Activated CD8-positive, alpha-beta T cell treated with anti-CD3 and anti-CD28 coated beads, Interleukin-2, amount 10 ng/mL, durations not matched to agents 7 days and 5 days (primary cell): ENCODE measurements at regions not wholly inside any gene's neighbourhood (a gene's known extent, or its start where the extent isn't known, plus 50 kb on each side); places are given as distances from the start of the nearest gene placed in this dataset.

Experiments used
- ATAC-seq: fragments of 150-1000 bp; cut with Tn5 transposase; one replicate; pipeline ENCODE4 v1.10.0; 2021; ENCODE audit warnings: moderate library complexity
- CTCF ChIA-PET: fragments of 350-600 bp; sonication (Branson Sonifier 250); formaldehyde crosslinking; loops from one replicate; lab custom pipeline; 2021; ENCODE audit warnings: antibody characterized with exemption; lab: Charles Lee
- POLR2A ChIA-PET: fragments of 350-600 bp; sonication (Branson Sonifier 250); formaldehyde crosslinking; loops from one replicate; lab custom pipeline; 2021; ENCODE audit warnings: antibody characterized with exemption; lab: Charles Lee
- DNase-seq: peaks from one replicate; pipeline ENCODE4 v3.0.0-alpha.2; 2020
- H3K27ac Mint-ChIP-seq: one replicate; pipeline ENCODE4 v1.8.0; 2021; ENCODE audit warnings: mild to moderate bottlenecking, mixed read lengths
- H3K27me3 Mint-ChIP-seq: one replicate; pipeline ENCODE4 v1.8.0; 2021; ENCODE audit warnings: low read depth, mixed read lengths
- H3K36me3 Mint-ChIP-seq: one replicate; pipeline ENCODE4 v1.8.0; 2021; ENCODE audit warnings: low read depth, mixed read lengths
- H3K4me1 Mint-ChIP-seq: one replicate; pipeline ENCODE4 v1.8.0; 2021; ENCODE audit warnings: low read depth, mixed read lengths
- H3K4me3 Mint-ChIP-seq: one replicate; pipeline ENCODE4 v1.8.0; 2021; ENCODE audit warnings: mild to moderate bottlenecking, mixed read lengths
- H3K9me3 Mint-ChIP-seq: one replicate; pipeline ENCODE4 v1.8.0; 2022; ENCODE audit warnings: mixed read lengths; ENCODE audit not compliant: insufficient read depth

GRCh38 chr7:136336932-136337331, 359.8 kb upstream of the MTPN start:
- Mint-ChIP-seq H3K4me3 (no peak overlapping the region), H3K27me3 (no peaks in the 10 kb centered on the region), H3K36me3 (no peaks in the 10 kb centered on the region), H3K4me1 (no peaks in the 10 kb centered on the region), H3K27ac (no peak overlapping the region), H3K9me3 (no peaks in the 10 kb centered on the region)
- POLR2A ChIA-PET, result no interaction called here
- no peak for DNase-seq
- CTCF ChIA-PET, result no interaction called here
- no peak for ATAC-seq

GRCh38 chr7:136333636-136334035, 356.5 kb upstream of the MTPN start:
- POLR2A ChIA-PET, result no interaction called here
- no peaks in the 10 kb centered on the region for H3K36me3 Mint-ChIP-seq

GRCh38 chr7:136326045-136326609, 349.0 kb upstream of the MTPN start:
- ChIA-PET POLR2A (no interaction called here), CTCF (no interaction called here)
- no peaks in the 10 kb centered on the region for H3K36me3 Mint-ChIP-seq
- H3K9me3 Mint-ChIP-seq, result no peaks in the 10 kb centered on the region
- no peaks in the 10 kb centered on the region for H3K4me1 Mint-ChIP-seq
- H3K27me3 Mint-ChIP-seq, result no peaks in the 10 kb centered on the region
- no peak overlapping the region for H3K27ac Mint-ChIP-seq
- no peak overlapping the region for H3K4me3 Mint-ChIP-seq
- ATAC-seq (no peak), DNase-seq (no peak)

More at GRCh38 chr7:136333636-136334035, 356.5 kb upstream of the MTPN start:
- H3K9me3 Mint-ChIP-seq, result no peaks in the 10 kb centered on the region
- no peaks in the 10 kb centered on the region for H3K4me1 Mint-ChIP-seq
- no peak overlapping the region for H3K27ac Mint-ChIP-seq
- ATAC-seq, result no peak
- no peak overlapping the region for H3K4me3 Mint-ChIP-seq
- no peak for DNase-seq
- no peaks in the 10 kb centered on the region for H3K27me3 Mint-ChIP-seq
- CTCF ChIA-PET, result no interaction called here

DNA sequence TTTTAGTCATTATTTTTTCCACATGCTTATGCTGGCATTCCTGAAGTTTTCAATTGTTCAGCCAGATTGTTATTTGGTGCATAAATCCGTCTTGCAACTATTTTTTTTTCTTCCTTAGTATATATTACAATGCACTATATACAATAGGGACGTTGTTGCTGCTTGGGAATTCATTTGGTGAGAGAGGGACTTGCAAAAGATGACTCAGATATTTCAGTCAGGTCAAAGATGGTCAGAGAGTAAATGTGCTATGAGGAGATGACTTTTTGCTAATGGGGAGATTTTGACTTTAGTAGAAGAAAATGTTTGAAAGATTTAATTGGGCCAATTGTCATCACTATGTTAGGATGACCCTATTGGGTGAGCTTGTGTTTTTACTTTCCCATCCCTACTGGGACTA, 348.4 kb upstream of the MTPN start:
- H3K4me3 Mint-ChIP-seq, result no peak overlapping the region
- ChIA-PET POLR2A (no interaction called here), CTCF (no interaction called here)
- DNase-seq (no peak), ATAC-seq (no peak)
- H3K27me3 Mint-ChIP-seq, result no peaks in the 10 kb centered on the region
- no peaks in the 10 kb centered on the region for H3K36me3 Mint-ChIP-seq
- H3K9me3 Mint-ChIP-seq, result no peaks in the 10 kb centered on the region
- no peak overlapping the region for H3K27ac Mint-ChIP-seq
- H3K4me1 Mint-ChIP-seq, result no peaks in the 10 kb centered on the region

GRCh38 chr7:136325027-136325426, 347.9 kb upstream of the MTPN start:
- no peak overlapping the region for H3K27ac Mint-ChIP-seq
- H3K9me3 Mint-ChIP-seq, result no peaks in the 10 kb centered on the region
- no peak overlapping the region for H3K4me3 Mint-ChIP-seq
- no peaks in the 10 kb centered on the region for H3K36me3 Mint-ChIP-seq
- CTCF ChIA-PET, result no interaction called here
- DNase-seq (no peak), ATAC-seq (no peak)
- POLR2A ChIA-PET, result no interaction called here
- no peaks in the 10 kb centered on the region for H3K4me1 Mint-ChIP-seq
- no peaks in the 10 kb centered on the region for H3K27me3 Mint-ChIP-seq

DNA sequence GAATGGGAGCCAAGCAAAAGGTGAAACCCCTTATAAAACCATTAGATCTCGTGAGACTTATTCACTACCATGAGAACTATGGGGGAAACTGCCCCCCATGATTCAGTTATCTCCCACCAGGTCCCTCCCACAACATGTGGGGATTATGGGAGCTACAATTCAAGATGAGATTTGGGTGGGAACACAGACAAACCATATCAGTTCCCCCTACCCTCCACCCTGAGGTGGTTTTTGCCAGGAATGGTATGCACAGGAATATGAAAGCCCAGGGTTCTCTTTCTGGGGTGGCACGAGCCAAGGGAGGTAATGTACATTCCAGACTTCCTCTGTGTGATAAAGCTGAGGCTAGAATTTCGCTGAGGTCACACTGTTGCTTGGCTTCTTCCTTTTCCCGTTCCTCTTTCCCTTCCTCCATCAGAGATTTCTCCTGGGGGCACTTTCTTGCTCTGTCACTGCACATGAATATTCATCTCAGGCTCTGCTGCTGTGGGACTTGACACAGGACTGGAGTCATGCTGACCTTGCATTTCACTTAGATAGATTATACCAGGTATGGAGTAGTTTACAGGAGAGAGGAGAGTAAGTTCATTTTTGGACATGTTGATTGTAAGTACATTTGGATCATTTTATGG, 347.0 kb upstream of the MTPN start:
- no peak overlapping the region for H3K27ac Mint-ChIP-seq
- H3K9me3 Mint-ChIP-seq, result no peaks in the 10 kb centered on the region
- POLR2A ChIA-PET, result no interaction called here
- CTCF ChIA-PET, result no interaction called here
- H3K4me1 Mint-ChIP-seq, result no peaks in the 10 kb centered on the region
- H3K27me3 Mint-ChIP-seq, result no peaks in the 10 kb centered on the region
- no peak overlapping the region for H3K4me3 Mint-ChIP-seq
- H3K36me3 Mint-ChIP-seq, result no peaks in the 10 kb centered on the region
- DNase-seq (no peak), ATAC-seq (no peak)

DNA sequence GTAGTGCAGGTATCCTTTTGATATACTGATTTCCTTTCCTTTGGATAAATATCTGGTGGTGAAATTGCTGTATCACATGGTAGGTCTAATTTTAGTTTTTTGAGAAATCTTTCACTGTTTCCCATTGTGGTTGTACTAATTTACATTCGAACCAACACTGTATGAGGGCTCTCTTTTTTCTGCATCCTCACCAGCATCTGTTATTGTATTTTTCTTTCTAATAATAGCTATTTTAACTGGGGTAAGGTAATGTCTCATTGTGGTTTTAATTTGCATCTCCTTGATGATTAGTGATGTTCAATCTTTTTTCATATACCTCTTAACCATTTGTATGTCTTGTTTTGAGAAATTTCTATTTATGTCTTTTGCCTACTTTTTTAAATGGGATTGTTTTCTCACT, 335.4 kb upstream of the MTPN start:
- H3K36me3 Mint-ChIP-seq, result no peaks in the 10 kb centered on the region

DNA sequence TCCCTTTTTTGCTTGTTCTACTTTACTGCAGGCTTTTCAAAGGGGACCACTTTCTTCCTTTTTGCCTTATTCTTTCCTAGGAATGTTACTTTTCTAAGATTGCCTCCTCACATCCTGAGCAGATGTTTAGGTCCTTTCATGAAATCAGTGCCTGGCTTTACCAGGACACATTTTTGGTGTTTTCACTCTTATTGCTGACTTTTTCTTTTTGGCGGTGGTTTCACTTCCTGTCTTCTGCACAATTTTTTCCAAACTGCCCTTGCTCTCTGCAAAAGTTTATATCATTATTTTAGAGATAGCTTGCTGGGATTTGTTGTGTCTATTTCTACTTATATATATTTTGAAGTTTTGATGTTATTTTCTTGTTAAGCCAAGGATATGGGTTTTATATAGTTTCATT, 332.2 kb upstream of the MTPN start:
- H3K27ac Mint-ChIP-seq, result no peak overlapping the region
- CTCF ChIA-PET, result no interaction called here
- H3K27me3 Mint-ChIP-seq, result no peaks in the 10 kb centered on the region
- DNase-seq (no peak), ATAC-seq (no peak)
- H3K9me3 Mint-ChIP-seq, result peaks cover 6% of the 10 kb centered on the region
- H3K36me3 Mint-ChIP-seq, result no peaks in the 10 kb centered on the region
- no peaks in the 10 kb centered on the region for H3K4me1 Mint-ChIP-seq
- no peak overlapping the region for H3K4me3 Mint-ChIP-seq
- POLR2A ChIA-PET, result no interaction called here

More for the DNA sequence above, 335.4 kb upstream of the MTPN start:
- POLR2A ChIA-PET, result no interaction called here
- Mint-ChIP-seq H3K27ac (no peak overlapping the region), H3K9me3 (peaks cover 6% of the 10 kb centered on the region), H3K27me3 (no peaks in the 10 kb centered on the region), H3K4me3 (no peak overlapping the region), H3K4me1 (no peaks in the 10 kb centered on the region)
- CTCF ChIA-PET, result no interaction called here
- ATAC-seq (no peak), DNase-seq (no peak)

DNA sequence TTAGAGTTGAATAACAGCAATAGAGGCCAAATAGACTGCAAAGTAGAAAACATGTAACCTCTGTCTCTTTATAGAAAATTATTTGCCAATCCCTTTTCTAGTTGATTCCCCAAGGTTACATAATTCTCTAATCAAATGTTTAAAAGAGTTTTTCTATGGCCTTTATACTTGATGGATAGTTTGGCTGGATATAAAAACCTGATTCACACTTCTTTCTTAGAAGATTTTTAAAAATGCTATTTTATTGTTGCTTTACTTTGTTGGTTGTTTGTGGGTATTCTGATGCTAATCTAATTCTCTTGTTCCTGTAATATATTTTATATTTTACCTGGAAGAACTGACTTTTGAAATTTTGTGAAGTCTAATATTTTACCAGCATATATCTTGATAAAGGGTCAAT, 331.1 kb upstream of the MTPN start:
- no peak overlapping the region for H3K4me3 Mint-ChIP-seq
- ChIA-PET CTCF (no interaction called here), POLR2A (no interaction called here)
- H3K27me3 Mint-ChIP-seq, result no peaks in the 10 kb centered on the region
- DNase-seq (no peak), ATAC-seq (no peak)
- H3K36me3 Mint-ChIP-seq, result no peaks in the 10 kb centered on the region
- H3K27ac Mint-ChIP-seq, result no peak overlapping the region
- H3K9me3 Mint-ChIP-seq, result no peaks in the 10 kb centered on the region
- no peaks in the 10 kb centered on the region for H3K4me1 Mint-ChIP-seq

GRCh38 chr7:136303162-136303561, 326.0 kb upstream of the MTPN start:
- no peak for DNase-seq
- Mint-ChIP-seq H3K27ac (no peak overlapping the region), H3K36me3 (no peaks in the 10 kb centered on the region), H3K4me1 (no peaks in the 10 kb centered on the region), H3K27me3 (no peaks in the 10 kb centered on the region), H3K4me3 (no peak overlapping the region), H3K9me3 (no peaks in the 10 kb centered on the region)
- ChIA-PET POLR2A (no interaction called here), CTCF (no interaction called here)
- no peak for ATAC-seq

DNA sequence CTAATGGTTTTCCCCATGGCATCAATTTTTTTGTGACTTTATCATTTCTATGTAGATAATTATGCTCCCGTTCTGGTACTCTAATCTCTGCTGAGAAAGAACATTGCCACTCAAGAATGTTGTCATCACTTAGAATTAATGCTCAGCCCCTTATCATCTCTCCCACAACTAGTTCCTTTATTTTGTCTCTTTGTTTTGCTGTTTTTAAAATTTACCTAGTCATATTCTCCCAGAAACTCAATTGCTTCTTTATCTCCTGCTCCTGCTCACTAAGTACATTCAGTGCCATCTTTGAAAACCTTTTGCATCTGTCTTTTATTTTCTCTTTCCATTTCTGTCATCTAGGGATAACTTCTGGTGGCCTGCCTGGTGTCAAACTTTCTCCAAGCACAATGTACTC, 324.9 kb upstream of the MTPN start:
- Mint-ChIP-seq H3K27me3 (no peaks in the 10 kb centered on the region), H3K9me3 (peaks cover 5% of the 10 kb centered on the region), H3K4me3 (no peak overlapping the region), H3K27ac (no peak overlapping the region), H3K4me1 (no peaks in the 10 kb centered on the region), H3K36me3 (no peaks in the 10 kb centered on the region)
- no peak for ATAC-seq
- ChIA-PET CTCF (no interaction called here), POLR2A (no interaction called here)
- DNase-seq, result no peak

GRCh38 chr7:136294977-136295376, 317.8 kb upstream of the MTPN start:
- Mint-ChIP-seq H3K27me3 (no peaks in the 10 kb centered on the region), H3K9me3 (peaks cover 5% of the 10 kb centered on the region), H3K36me3 (no peaks in the 10 kb centered on the region), H3K27ac (no peak overlapping the region), H3K4me1 (no peaks in the 10 kb centered on the region), H3K4me3 (no peak overlapping the region)
- POLR2A ChIA-PET, result no interaction called here
- ATAC-seq, result no peak
- CTCF ChIA-PET, result no interaction called here
- no peak for DNase-seq

GRCh38 chr7:136293841-136294391, 316.8 kb upstream of the MTPN start:
- no peak for ATAC-seq
- H3K36me3 Mint-ChIP-seq, result no peaks in the 10 kb centered on the region

More at GRCh38 chr7:136293841-136294391, 316.8 kb upstream of the MTPN start:
- no peak for DNase-seq
- H3K4me3 Mint-ChIP-seq, result no peak overlapping the region
- peaks cover 5% of the 10 kb centered on the region for H3K9me3 Mint-ChIP-seq
- H3K4me1 Mint-ChIP-seq, result no peaks in the 10 kb centered on the region
- H3K27me3 Mint-ChIP-seq, result no peaks in the 10 kb centered on the region
- H3K27ac Mint-ChIP-seq, result no peak overlapping the region
- CTCF ChIA-PET, result no interaction called here
- POLR2A ChIA-PET, result no interaction called here
